ENCODE measurements at regions not wholly inside any gene's neighbourhood (a gene's known extent, or its start where the extent isn't known, plus 50 kb on each side); places are given as distances from the start of the nearest gene placed in this dataset.

- Mint-ChIP-seq H3K4me3 (ENCODE audit: unreplicated experiment) (no peak overlapping the region), H3K27ac (ENCODE audit: unreplicated experiment) (no peak overlapping the region), H3K36me3 (ENCODE audit: low read depth, unreplicated experiment) (no peaks in the 10 kb centered on the region), H3K9me3 (ENCODE audit: unreplicated experiment) (no peaks in the 10 kb centered on the region), H3K27me3 (ENCODE audit: unreplicated experiment) (peaks cover 1% of the 10 kb centered on the region), H3K4me1 (ENCODE audit: unreplicated experiment) (peaks cover 10% of the 10 kb centered on the region)
- no peak for TF ChIP-seq CTCF (IDR thresholded peaks at IDR 0.05; ENCODE audit: unreplicated experiment)
- no peak for DNase-seq (ENCODE audit: low spot score)
Measured at GRCh38 chr1:232688398-232688797, 58.5 kb upstream of the SIPA1L2 start.

- H3K36me3 Mint-ChIP-seq (ENCODE audit: low read depth, unreplicated experiment): no peaks in the 10 kb centered on the region
- DNase-seq (ENCODE audit: low spot score): no peak
- H3K4me3 Mint-ChIP-seq (ENCODE audit: unreplicated experiment): no peak overlapping the region
- peaks cover 6% of the 10 kb centered on the region for H3K4me1 Mint-ChIP-seq (ENCODE audit: unreplicated experiment)
- no peak for TF ChIP-seq CTCF (IDR thresholded peaks at IDR 0.05; ENCODE audit: unreplicated experiment)
- peaks cover 1% of the 10 kb centered on the region for H3K27me3 Mint-ChIP-seq (ENCODE audit: unreplicated experiment)
- no peaks in the 10 kb centered on the region for H3K9me3 Mint-ChIP-seq (ENCODE audit: unreplicated experiment)
- no peak overlapping the region for H3K27ac Mint-ChIP-seq (ENCODE audit: unreplicated experiment)
Measured at GRCh38 chr1:232689711-232690110, 59.8 kb upstream of the SIPA1L2 start.

GRCh38 chr1:232690285-232690935 lies 60.5 kb upstream of the SIPA1L2 start:
- Mint-ChIP-seq H3K36me3 (ENCODE audit: low read depth, unreplicated experiment) (no peaks in the 10 kb centered on the region), H3K4me3 (ENCODE audit: unreplicated experiment) (no peak overlapping the region), H3K4me1 (ENCODE audit: unreplicated experiment) (peaks cover 6% of the 10 kb centered on the region), H3K27ac (ENCODE audit: unreplicated experiment) (no peak overlapping the region), H3K9me3 (ENCODE audit: unreplicated experiment) (no peaks in the 10 kb centered on the region), H3K27me3 (ENCODE audit: unreplicated experiment) (peaks cover 1% of the 10 kb centered on the region)
- DNase-seq (ENCODE audit: low spot score): no peak
- TF ChIP-seq CTCF (IDR thresholded peaks at IDR 0.05; ENCODE audit: unreplicated experiment): no peak

- TF ChIP-seq CTCF (IDR thresholded peaks at IDR 0.05; ENCODE audit: unreplicated experiment): no peak
- no peaks in the 10 kb centered on the region for H3K36me3 Mint-ChIP-seq (ENCODE audit: low read depth, unreplicated experiment)
- peaks cover 3% of the 10 kb centered on the region for H3K27me3 Mint-ChIP-seq (ENCODE audit: unreplicated experiment)
- H3K27ac Mint-ChIP-seq (ENCODE audit: unreplicated experiment): no peak overlapping the region
- peaks cover 6% of the 10 kb centered on the region for H3K4me1 Mint-ChIP-seq (ENCODE audit: unreplicated experiment)
- no peak for DNase-seq (ENCODE audit: low spot score)
- no peaks in the 10 kb centered on the region for H3K9me3 Mint-ChIP-seq (ENCODE audit: unreplicated experiment)
- no peak overlapping the region for H3K4me3 Mint-ChIP-seq (ENCODE audit: unreplicated experiment)
Measured at GRCh38 chr1:232694475-232694874, 64.5 kb upstream of the SIPA1L2 start.

- no peaks in the 10 kb centered on the region for H3K36me3 Mint-ChIP-seq (ENCODE audit: low read depth, unreplicated experiment)
- no peaks in the 10 kb centered on the region for H3K4me1 Mint-ChIP-seq (ENCODE audit: unreplicated experiment)
- no peak overlapping the region for H3K27ac Mint-ChIP-seq (ENCODE audit: unreplicated experiment)
- peaks cover 3% of the 10 kb centered on the region for H3K27me3 Mint-ChIP-seq (ENCODE audit: unreplicated experiment)
- DNase-seq (ENCODE audit: low spot score): no peak
- no peak overlapping the region for H3K4me3 Mint-ChIP-seq (ENCODE audit: unreplicated experiment)
- no peaks in the 10 kb centered on the region for H3K9me3 Mint-ChIP-seq (ENCODE audit: unreplicated experiment)
- no peak for TF ChIP-seq CTCF (IDR thresholded peaks at IDR 0.05; ENCODE audit: unreplicated experiment)
Measured at GRCh38 chr1:232695621-232696385, 65.9 kb upstream of the SIPA1L2 start.
